AG09319 (cell line): ENCODE measurements at regions not wholly inside any gene's neighbourhood (a gene's known extent, or its start where the extent isn't known, plus 50 kb on each side); places are given as distances from the start of the nearest gene placed in this dataset.

Experiments
- DNase-seq: peaks from one replicate; pipeline ENCODE4 v3.0.0-alpha.2; 2010; ENCODE audit warnings: low read depth; ENCODE audit errors: extremely low read depth
- CTCF ChIP-seq: IDR thresholded peaks from 2 replicates; pipeline ENCODE4 v1.5.1; 2011; ENCODE audit warnings: low read depth, mild to moderate bottlenecking, inconsistent platforms, low read length, moderate library complexity

GRCh38 chr1:72946903-72947499 lies 664.7 kb upstream of the NEGR1 start:
- no peak for TF ChIP-seq CTCF
- no peak for DNase-seq

- TF ChIP-seq CTCF: no peak
- no peak for DNase-seq
Observed at GRCh38 chr1:72942008-72942407, 659.7 kb upstream of the NEGR1 start.

- no peak for DNase-seq
- no peak for TF ChIP-seq CTCF
Observed at GRCh38 chr1:72938408-72938807, 656.1 kb upstream of the NEGR1 start.

GRCh38 chr1:72937905-72938304 lies 655.6 kb upstream of the NEGR1 start:
- DNase-seq: no peak
- no peak for TF ChIP-seq CTCF

GRCh38 chr1:72936942-72937341 lies 654.6 kb upstream of the NEGR1 start:
- no peak for DNase-seq
- TF ChIP-seq CTCF: no peak

GRCh38 chr1:72936151-72936740 lies 653.9 kb upstream of the NEGR1 start:
- DNase-seq: no peak
- TF ChIP-seq CTCF: no peak

- DNase-seq: no peak
- TF ChIP-seq CTCF: no peak
Observed at GRCh38 chr1:72932025-72932424, 649.7 kb upstream of the NEGR1 start.
